Keratinocyte (primary cell): ENCODE measurements at regions not wholly inside any gene's neighbourhood (a gene's known extent, or its start where the extent isn't known, plus 50 kb on each side); places are given as distances from the start of the nearest gene placed in this dataset.

ENCODE experiments used
- DNase-seq: peaks from one replicate; pipeline ENCODE4 v3.0.0-alpha.2; 2011; ENCODE audit warnings: low read depth, missing footprints, low spot score
- FAIRE-seq: peaks from 2 replicates; lab custom pipeline; 2011; peaks lifted over from hg19 to GRCh38; lab: Jason Lieb, UNC
- H2AFZ ChIP-seq: 2 replicates; pipeline ENCODE4 v1.6.0; 2012; ENCODE audit warnings: low read length, control low read depth, inconsistent platforms; ENCODE audit not compliant: control insufficient read depth
- H3K27ac ChIP-seq: 2 replicates; pipeline ENCODE4 v1.5.1; 2011; ENCODE audit warnings: low read length; ENCODE audit not compliant: control insufficient read depth, insufficient read depth
- H3K27me3 ChIP-seq: 3 replicates; pipeline ENCODE4 v1.6.0; 2011; ENCODE audit warnings: low read length; ENCODE audit not compliant: control insufficient read depth, insufficient read depth; ENCODE audit errors: extremely low read depth
- H3K36me3 ChIP-seq, 2 experiments: 2 replicates in 1 of 2; 3 replicates in 1 of 2; pipeline ENCODE4 v1.5.1; 2011; ENCODE audit warnings: low read length in 2 of 2, mild to moderate bottlenecking in 1 of 2; ENCODE audit not compliant: control insufficient read depth in 2 of 2, insufficient read depth in 2 of 2; ENCODE audit errors: extremely low read depth in 1 of 2
- H3K4me1 ChIP-seq: 3 replicates; pipeline ENCODE4 v1.5.1; 2011; ENCODE audit warnings: low read length; ENCODE audit not compliant: control insufficient read depth, insufficient read depth; ENCODE audit errors: extremely low read depth
- H3K4me2 ChIP-seq: 3 replicates; pipeline ENCODE4 v1.6.0; 2011; ENCODE audit warnings: low read depth, low read length; ENCODE audit not compliant: control insufficient read depth, insufficient read depth; ENCODE audit errors: extremely low read depth
- H3K4me3 ChIP-seq, 3 experiments: fragments of 200-600 bp in 1 of 3; sonication (generic) in 1 of 3; 2 replicates in 2 of 3; 3 replicates in 1 of 3; pipeline ENCODE4 v1.5.1; 2011 to 2016; ENCODE audit warnings: low read length in 3 of 3, mild to moderate bottlenecking in 3 of 3, control low read depth in 2 of 3, inconsistent platforms in 1 of 3, low read depth in 1 of 3, mixed read lengths in 1 of 3, mixed run types in 1 of 3, moderate library complexity in 1 of 3; ENCODE audit not compliant: control insufficient read depth in 2 of 3, insufficient read depth in 2 of 3; ENCODE audit errors: extremely low read depth in 1 of 3
- H3K79me2 ChIP-seq: 2 replicates; pipeline ENCODE4 v1.6.0; 2012; ENCODE audit warnings: low read length; ENCODE audit not compliant: control insufficient read depth, insufficient read depth
- H3K9ac ChIP-seq: 3 replicates; pipeline ENCODE4 v1.6.0; 2011; ENCODE audit warnings: low read length; ENCODE audit not compliant: control insufficient read depth, insufficient read depth; ENCODE audit errors: extremely low read depth
- H3K9me1 ChIP-seq: 3 replicates; pipeline ENCODE4 v1.6.0; 2011; ENCODE audit warnings: low read length; ENCODE audit not compliant: control insufficient read depth, insufficient read depth; ENCODE audit errors: extremely low read depth
- H3K9me3 ChIP-seq: 2 replicates; pipeline ENCODE4 v1.5.1; 2012; ENCODE audit warnings: low read depth, low read length; ENCODE audit not compliant: control insufficient read depth
- H4K20me1 ChIP-seq: 3 replicates; pipeline ENCODE4 v1.6.0; 2011; ENCODE audit warnings: low read length; ENCODE audit not compliant: control insufficient read depth, insufficient read depth; ENCODE audit errors: extremely low read depth
- EZH2 ChIP-seq: IDR thresholded peaks from one replicate; pipeline ENCODE4 v1.6.1; 2012; ENCODE audit warnings: inconsistent platforms, mild to moderate bottlenecking, low read length, moderate library complexity
- dilution Hi-C: fragments of 300-500 bp; cut with MboI; formaldehyde crosslinking; loops from one replicate; pipeline ENCODE4 v1.7.0; 2020; ENCODE audit warnings: low sequenced_read_pairs; ENCODE audit not compliant: extremely low pct_ligation_motif_present
- TF ChIP-seq, protein P1 (sequence below), 3 experiments: IDR thresholded peaks in 1 of 3; conservative IDR thresholded peaks in 1 of 3; optimal IDR thresholded peaks in 1 of 3; 2 replicates in 2 of 3; 3 replicates in 1 of 3; pipeline versions ENCODE3 to v1.5.1; 2011; ENCODE audit warnings: low read length in 3 of 3, mild to moderate bottlenecking in 3 of 3, moderate library complexity in 2 of 3, control low read depth in 1 of 3, inconsistent platforms in 1 of 3; ENCODE audit not compliant: insufficient read depth in 2 of 3; ENCODE audit errors: extremely low read depth in 1 of 3

DNA sequence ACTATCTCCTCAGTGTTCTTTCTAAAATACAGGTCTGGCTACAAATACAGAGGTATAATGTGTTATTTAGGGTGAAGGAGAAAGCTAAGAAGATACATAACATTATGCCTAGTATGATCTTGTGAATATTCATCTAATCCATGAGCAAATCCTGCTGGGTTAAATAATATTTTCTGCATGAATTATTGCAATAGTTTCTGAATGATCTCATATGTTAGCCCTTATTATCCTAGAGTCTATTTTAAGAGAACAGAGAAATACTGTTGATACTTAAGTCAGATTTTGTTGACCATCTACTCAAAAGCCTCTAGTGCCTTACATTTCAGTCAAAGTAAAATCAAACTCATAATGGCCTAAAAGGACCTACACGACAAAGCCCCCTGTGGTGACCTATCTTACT lies 382.3 kb downstream of the FIGN start:
- no peaks in the 10 kb centered on the region for H3K27me3 ChIP-seq
- H3K27ac ChIP-seq, result no peak overlapping the region
- H3K9me1 ChIP-seq, result no peaks in the 10 kb centered on the region
- H3K9ac ChIP-seq, result no peak overlapping the region
- H3K9me3 ChIP-seq, result no peaks in the 10 kb centered on the region
- peaks cover 6% of the 10 kb centered on the region for H3K4me1 ChIP-seq
- H3K36me3 ChIP-seq, result no peaks in the 10 kb centered on the region
- dilution Hi-C loops, result no loop called here
- FAIRE-seq (no peak), DNase-seq (no peak)
- H3K4me3 ChIP-seq, result no peak overlapping the region
- no peaks in the 10 kb centered on the region for H4K20me1 ChIP-seq
- H3K4me2 ChIP-seq, result no peak overlapping the region
- no peaks in the 10 kb centered on the region for H3K79me2 ChIP-seq
- no peak overlapping the region for H2AFZ ChIP-seq
- TF ChIP-seq, protein P1, sequence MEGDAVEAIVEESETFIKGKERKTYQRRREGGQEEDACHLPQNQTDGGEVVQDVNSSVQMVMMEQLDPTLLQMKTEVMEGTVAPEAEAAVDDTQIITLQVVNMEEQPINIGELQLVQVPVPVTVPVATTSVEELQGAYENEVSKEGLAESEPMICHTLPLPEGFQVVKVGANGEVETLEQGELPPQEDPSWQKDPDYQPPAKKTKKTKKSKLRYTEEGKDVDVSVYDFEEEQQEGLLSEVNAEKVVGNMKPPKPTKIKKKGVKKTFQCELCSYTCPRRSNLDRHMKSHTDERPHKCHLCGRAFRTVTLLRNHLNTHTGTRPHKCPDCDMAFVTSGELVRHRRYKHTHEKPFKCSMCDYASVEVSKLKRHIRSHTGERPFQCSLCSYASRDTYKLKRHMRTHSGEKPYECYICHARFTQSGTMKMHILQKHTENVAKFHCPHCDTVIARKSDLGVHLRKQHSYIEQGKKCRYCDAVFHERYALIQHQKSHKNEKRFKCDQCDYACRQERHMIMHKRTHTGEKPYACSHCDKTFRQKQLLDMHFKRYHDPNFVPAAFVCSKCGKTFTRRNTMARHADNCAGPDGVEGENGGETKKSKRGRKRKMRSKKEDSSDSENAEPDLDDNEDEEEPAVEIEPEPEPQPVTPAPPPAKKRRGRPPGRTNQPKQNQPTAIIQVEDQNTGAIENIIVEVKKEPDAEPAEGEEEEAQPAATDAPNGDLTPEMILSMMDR (optimal IDR thresholded peaks at IDR 0.05 in 1 of 3, IDR thresholded peaks at IDR 0.05 in 1 of 3, conservative IDR thresholded peaks at IDR 0.05 in 1 of 3; ENCODE audit: extremely low read depth in 1 of 3, insufficient read depth in 2 of 3, low read length in 3 of 3), result no peak
- no peak for TF ChIP-seq EZH2

DNA sequence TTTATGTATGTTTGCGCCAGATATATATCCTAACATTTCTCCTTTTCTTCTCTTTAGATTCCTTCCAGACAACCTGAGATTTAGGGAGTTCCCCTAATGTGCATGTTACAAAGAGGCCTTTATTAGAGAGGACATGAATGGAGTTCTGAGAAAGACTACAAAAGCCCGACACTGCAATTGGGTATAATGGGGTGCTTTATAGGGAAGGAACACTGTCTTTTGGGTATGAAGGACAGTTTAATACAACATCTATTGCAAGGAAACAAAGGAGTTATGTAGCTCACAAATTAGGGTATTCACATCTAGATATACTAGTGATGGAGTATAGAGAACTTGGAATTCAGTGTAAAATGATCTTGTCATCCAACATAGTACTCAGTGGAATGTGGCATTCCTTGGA lies 383.8 kb downstream of the FIGN start:
- no peak overlapping the region for H2AFZ ChIP-seq
- dilution Hi-C loops, result no loop called here
- H4K20me1 ChIP-seq, result no peaks in the 10 kb centered on the region
- no peaks in the 10 kb centered on the region for H3K9me3 ChIP-seq
- no peaks in the 10 kb centered on the region for H3K79me2 ChIP-seq
- H3K4me3 ChIP-seq, result no peak overlapping the region
- H3K9ac ChIP-seq, result no peak overlapping the region
- H3K36me3 ChIP-seq, result no peaks in the 10 kb centered on the region
- H3K27ac ChIP-seq, result no peak overlapping the region
- H3K9me1 ChIP-seq, result no peaks in the 10 kb centered on the region
- DNase-seq, result no peak
- FAIRE-seq, result no peak
- H3K4me2 ChIP-seq, result no peak overlapping the region
- peaks cover 13% of the 10 kb centered on the region for H3K4me1 ChIP-seq
- H3K27me3 ChIP-seq, result no peaks in the 10 kb centered on the region
- TF ChIP-seq, protein P1 (optimal IDR thresholded peaks at IDR 0.05 in 1 of 3, IDR thresholded peaks at IDR 0.05 in 1 of 3, conservative IDR thresholded peaks at IDR 0.05 in 1 of 3; ENCODE audit: extremely low read depth in 1 of 3, insufficient read depth in 2 of 3, low read length in 3 of 3), result no peak
- no peak for TF ChIP-seq EZH2
